ENCODE measurements at regions not wholly inside any gene's neighbourhood (a gene's known extent, or its start where the extent isn't known, plus 50 kb on each side); places are given as distances from the start of the nearest gene placed in this dataset.

DNA sequence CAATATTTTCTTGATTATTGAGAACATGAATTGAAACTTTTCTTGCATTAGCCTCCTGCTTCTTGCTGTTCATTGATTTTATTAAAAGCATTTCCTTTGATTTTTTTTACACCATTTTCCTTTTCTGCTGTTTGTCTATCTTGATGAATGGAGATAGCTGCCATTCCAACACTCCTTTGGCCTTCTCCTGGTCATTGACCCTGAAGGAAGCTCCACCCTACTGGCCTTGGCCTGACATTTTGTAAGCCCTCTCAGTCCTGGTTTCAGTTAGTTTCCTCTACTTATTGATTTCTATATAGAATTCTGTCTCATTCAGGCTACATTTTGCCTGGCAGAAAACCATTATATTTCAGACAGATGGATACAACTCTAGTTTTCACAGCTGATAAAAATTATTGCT is 115.1 kb upstream of the DMRTA1 start:
- TF ChIP-seq, protein P1, sequence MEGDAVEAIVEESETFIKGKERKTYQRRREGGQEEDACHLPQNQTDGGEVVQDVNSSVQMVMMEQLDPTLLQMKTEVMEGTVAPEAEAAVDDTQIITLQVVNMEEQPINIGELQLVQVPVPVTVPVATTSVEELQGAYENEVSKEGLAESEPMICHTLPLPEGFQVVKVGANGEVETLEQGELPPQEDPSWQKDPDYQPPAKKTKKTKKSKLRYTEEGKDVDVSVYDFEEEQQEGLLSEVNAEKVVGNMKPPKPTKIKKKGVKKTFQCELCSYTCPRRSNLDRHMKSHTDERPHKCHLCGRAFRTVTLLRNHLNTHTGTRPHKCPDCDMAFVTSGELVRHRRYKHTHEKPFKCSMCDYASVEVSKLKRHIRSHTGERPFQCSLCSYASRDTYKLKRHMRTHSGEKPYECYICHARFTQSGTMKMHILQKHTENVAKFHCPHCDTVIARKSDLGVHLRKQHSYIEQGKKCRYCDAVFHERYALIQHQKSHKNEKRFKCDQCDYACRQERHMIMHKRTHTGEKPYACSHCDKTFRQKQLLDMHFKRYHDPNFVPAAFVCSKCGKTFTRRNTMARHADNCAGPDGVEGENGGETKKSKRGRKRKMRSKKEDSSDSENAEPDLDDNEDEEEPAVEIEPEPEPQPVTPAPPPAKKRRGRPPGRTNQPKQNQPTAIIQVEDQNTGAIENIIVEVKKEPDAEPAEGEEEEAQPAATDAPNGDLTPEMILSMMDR (IDR thresholded peaks at IDR 0.05): no peak
- no peak for TF ChIP-seq POLR2A (IDR thresholded peaks at IDR 0.05)

Measured in esophagus squamous epithelium (tissue), 4 donors.